ENCODE measurements at regions not wholly inside any gene's neighbourhood (a gene's known extent, or its start where the extent isn't known, plus 50 kb on each side); places are given as distances from the start of the nearest gene placed in this dataset.

- peaks cover 0 to 2% (median 0%) of the 10 kb centered on the region in 5 donors for H3K4me1 ChIP-seq (ENCODE audit: control insufficient read depth in 5 of 5, insufficient read depth in 5 of 5, low read length in 5 of 5)
- H3K36me3 ChIP-seq (ENCODE audit: control insufficient read depth in 4 of 4, insufficient read depth in 4 of 4, low read length in 4 of 4), result no peaks in the 10 kb centered on the region
- ATAC-seq (ENCODE audit: insufficient read depth, low FRiP score) (no peak), DNase-seq (no peak)
- no peaks in the 10 kb centered on the region for H3K27me3 ChIP-seq (ENCODE audit: control insufficient read depth in 3 of 3, insufficient read depth in 3 of 3, low read length in 2 of 3)
- H3K9me3 ChIP-seq (ENCODE audit: control insufficient read depth in 4 of 4, insufficient read depth in 3 of 4, low read length in 3 of 4), result no peaks in the 10 kb centered on the region
- no peak overlapping the region for H3K4me3 ChIP-seq
- H3K27ac ChIP-seq (ENCODE audit: low read depth in 1 of 2, low read length in 1 of 2), result peak overlapping the region in 1 of 2 donors; percentile 70
- no peak overlapping the region for H3K9ac ChIP-seq (ENCODE audit: insufficient read depth in 1 of 2, low read length in 2 of 2)
- TF ChIP-seq, protein P1, sequence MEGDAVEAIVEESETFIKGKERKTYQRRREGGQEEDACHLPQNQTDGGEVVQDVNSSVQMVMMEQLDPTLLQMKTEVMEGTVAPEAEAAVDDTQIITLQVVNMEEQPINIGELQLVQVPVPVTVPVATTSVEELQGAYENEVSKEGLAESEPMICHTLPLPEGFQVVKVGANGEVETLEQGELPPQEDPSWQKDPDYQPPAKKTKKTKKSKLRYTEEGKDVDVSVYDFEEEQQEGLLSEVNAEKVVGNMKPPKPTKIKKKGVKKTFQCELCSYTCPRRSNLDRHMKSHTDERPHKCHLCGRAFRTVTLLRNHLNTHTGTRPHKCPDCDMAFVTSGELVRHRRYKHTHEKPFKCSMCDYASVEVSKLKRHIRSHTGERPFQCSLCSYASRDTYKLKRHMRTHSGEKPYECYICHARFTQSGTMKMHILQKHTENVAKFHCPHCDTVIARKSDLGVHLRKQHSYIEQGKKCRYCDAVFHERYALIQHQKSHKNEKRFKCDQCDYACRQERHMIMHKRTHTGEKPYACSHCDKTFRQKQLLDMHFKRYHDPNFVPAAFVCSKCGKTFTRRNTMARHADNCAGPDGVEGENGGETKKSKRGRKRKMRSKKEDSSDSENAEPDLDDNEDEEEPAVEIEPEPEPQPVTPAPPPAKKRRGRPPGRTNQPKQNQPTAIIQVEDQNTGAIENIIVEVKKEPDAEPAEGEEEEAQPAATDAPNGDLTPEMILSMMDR (IDR thresholded peaks at IDR 0.05; ENCODE audit: control extremely low read depth, extremely low read depth), result no peak
Observed at GRCh38 chr1:157239936-157240335, 101.7 kb upstream of the ETV3 start.

- Histone ChIP-seq H3K4me3 (no peak overlapping the region), H3K4me1 (ENCODE audit: control insufficient read depth in 5 of 5, insufficient read depth in 5 of 5, low read length in 5 of 5) (peaks cover 0 to 2% (median 0%) of the 10 kb centered on the region in 5 donors), H3K27ac (ENCODE audit: low read depth in 1 of 2, low read length in 1 of 2) (no peak overlapping the region), H3K27me3 (ENCODE audit: control insufficient read depth in 3 of 3, insufficient read depth in 3 of 3, low read length in 2 of 3) (no peaks in the 10 kb centered on the region), H3K9ac (ENCODE audit: insufficient read depth in 1 of 2, low read length in 2 of 2) (no peak overlapping the region), H3K36me3 (ENCODE audit: control insufficient read depth in 4 of 4, insufficient read depth in 4 of 4, low read length in 4 of 4) (no peaks in the 10 kb centered on the region), H3K9me3 (ENCODE audit: control insufficient read depth in 4 of 4, insufficient read depth in 3 of 4, low read length in 3 of 4) (no peaks in the 10 kb centered on the region)
- DNase-seq, result no peak
- 70 to 85% methylated on average over 4 of the region's 4 CpGs for WGBS, 2 donors
- ATAC-seq (ENCODE audit: insufficient read depth, low FRiP score), result no peak
- TF ChIP-seq, protein P1 (IDR thresholded peaks at IDR 0.05; ENCODE audit: control extremely low read depth, extremely low read depth), result no peak
Observed at GRCh38 chr1:157238585-157238984, 100.4 kb upstream of the ETV3 start.

DNA sequence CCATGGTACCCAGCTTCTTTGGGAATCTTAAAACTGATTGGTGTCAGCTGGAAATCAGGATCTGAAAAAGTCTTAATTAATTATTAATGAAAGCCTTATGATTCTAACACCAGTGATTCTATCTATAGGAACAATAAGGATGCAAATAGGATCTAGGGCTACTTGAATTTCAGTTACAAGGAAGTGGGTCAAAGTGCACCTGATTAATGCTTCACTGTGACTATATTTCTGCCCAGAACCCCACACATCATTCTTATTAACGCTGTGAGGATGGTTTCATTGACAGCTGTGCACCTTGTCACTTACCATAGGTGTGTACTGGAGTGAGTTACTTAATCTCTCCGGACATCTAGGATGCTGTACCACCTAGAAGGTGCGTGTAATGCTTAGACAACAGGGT lies 99.8 kb upstream of the ETV3 start:
- TF ChIP-seq, protein P1 (IDR thresholded peaks at IDR 0.05; ENCODE audit: control extremely low read depth, extremely low read depth), result no peak
- Histone ChIP-seq H3K4me3 (no peak overlapping the region), H3K36me3 (ENCODE audit: control insufficient read depth in 4 of 4, insufficient read depth in 4 of 4, low read length in 4 of 4) (no peaks in the 10 kb centered on the region), H3K4me1 (ENCODE audit: control insufficient read depth in 5 of 5, insufficient read depth in 5 of 5, low read length in 5 of 5) (peaks cover 0 to 2% (median 0%) of the 10 kb centered on the region in 5 donors), H3K9ac (ENCODE audit: insufficient read depth in 1 of 2, low read length in 2 of 2) (no peak overlapping the region), H3K9me3 (ENCODE audit: control insufficient read depth in 4 of 4, insufficient read depth in 3 of 4, low read length in 3 of 4) (no peaks in the 10 kb centered on the region), H3K27me3 (ENCODE audit: control insufficient read depth in 3 of 3, insufficient read depth in 3 of 3, low read length in 2 of 3) (no peaks in the 10 kb centered on the region), H3K27ac (ENCODE audit: low read depth in 1 of 2, low read length in 1 of 2) (no peak overlapping the region)
- 80 to 85% methylated on average over 3 of the region's 3 CpGs for WGBS, 2 donors
- no peak for DNase-seq
- no peak for ATAC-seq (ENCODE audit: insufficient read depth, low FRiP score)

DNA sequence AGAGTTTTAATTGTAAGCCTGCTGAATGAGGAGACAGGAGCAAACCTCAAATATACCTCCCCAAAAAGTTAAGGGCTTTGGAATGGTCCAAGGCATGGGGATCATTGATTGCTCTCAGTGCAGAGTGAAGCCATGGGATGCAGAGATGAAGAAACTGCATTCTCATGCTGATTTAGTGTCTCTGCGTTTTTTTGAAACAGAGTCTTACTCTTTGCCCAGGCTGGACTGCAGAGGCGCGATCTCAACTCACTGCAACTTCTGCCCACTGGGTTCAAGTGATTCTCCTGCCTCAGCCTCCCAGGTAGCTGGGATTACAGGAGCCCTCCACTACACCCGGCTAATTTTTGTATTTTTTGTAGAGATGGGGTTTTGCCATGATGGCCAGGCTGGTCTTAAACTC lies 99.3 kb upstream of the ETV3 start:
- DNase-seq (no peak), ATAC-seq (ENCODE audit: insufficient read depth, low FRiP score) (no peak)
- WGBS, 2 donors, result 85 to 89% methylated on average over 4 of the region's 4 CpGs
- no peaks in the 10 kb centered on the region for H3K36me3 ChIP-seq (ENCODE audit: control insufficient read depth in 4 of 4, insufficient read depth in 4 of 4, low read length in 4 of 4)
- H3K9ac ChIP-seq (ENCODE audit: insufficient read depth in 1 of 2, low read length in 2 of 2), result no peak overlapping the region
- H3K4me1 ChIP-seq (ENCODE audit: control insufficient read depth in 5 of 5, insufficient read depth in 5 of 5, low read length in 5 of 5), result peaks cover 0 to 2% (median 0%) of the 10 kb centered on the region in 5 donors
- H3K27me3 ChIP-seq (ENCODE audit: control insufficient read depth in 3 of 3, insufficient read depth in 3 of 3, low read length in 2 of 3), result no peaks in the 10 kb centered on the region
- H3K27ac ChIP-seq (ENCODE audit: low read depth in 1 of 2, low read length in 1 of 2), result no peak overlapping the region
- H3K9me3 ChIP-seq (ENCODE audit: control insufficient read depth in 4 of 4, insufficient read depth in 3 of 4, low read length in 3 of 4), result no peaks in the 10 kb centered on the region
- no peak overlapping the region for H3K4me3 ChIP-seq
- TF ChIP-seq, protein P1 (IDR thresholded peaks at IDR 0.05; ENCODE audit: control extremely low read depth, extremely low read depth), result no peak

All from lung (tissue), 11 donors.